ENCODE measurements at regions not wholly inside any gene's neighbourhood (a gene's known extent, or its start where the extent isn't known, plus 50 kb on each side); places are given as distances from the start of the nearest gene placed in this dataset.

GRCh38 chr9:106405871-106406435 lies 457.0 kb upstream of the ZNF462 start:
- no peak overlapping the region for H3K27ac Mint-ChIP-seq
- H3K9me3 Mint-ChIP-seq, result peaks cover 3 to 21% (median 10%) of the 10 kb centered on the region in 3 donors
- Histone ChIP-seq H3K9me3 (no peaks in the 10 kb centered on the region), H3K27me3 (replicated peaks in 1 of 2; ENCODE audit: control insufficient read depth in 2 of 2, extremely low read depth in 1 of 2, insufficient read depth in 2 of 2, low read length in 1 of 2) (no peaks in the 10 kb centered on the region), H3K36me3 (ENCODE audit: control insufficient read depth in 2 of 2, extremely low read depth in 1 of 2, insufficient read depth in 1 of 2, low read length in 1 of 2) (no peaks in the 10 kb centered on the region), H3K27ac (ENCODE audit: low read length) (no peak overlapping the region), H3K4me3 (ENCODE audit: control insufficient read depth in 1 of 2, extremely low read depth in 1 of 2, low read length in 1 of 2) (no peak overlapping the region), H3K4me1 (ENCODE audit: control insufficient read depth in 1 of 2, extremely low read depth in 1 of 2, insufficient read depth in 2 of 2, low read length in 2 of 2) (no peaks in the 10 kb centered on the region)
- WGBS (ENCODE audit: insufficient coverage), result no CpG with 5 or more reads among the region's 2 CpGs
- DNase-seq (no peak), ATAC-seq (replicated peaks in 1 of 4) (no peak)
- H3K36me3 Mint-ChIP-seq, result no peaks in the 10 kb centered on the region
- no peak overlapping the region for H3K4me3 Mint-ChIP-seq
- CTCF ChIA-PET, result no interaction called here
- no peaks in the 10 kb centered on the region for H3K27me3 Mint-ChIP-seq
- H3K4me1 Mint-ChIP-seq, result no peaks in the 10 kb centered on the region
- POLR2A ChIA-PET, result interaction anchor here in 1 of 2 donors (0.5 kb wide), 1 partner anchor 359 kb away, joined by 3 read pairs; no protein-coding TSS in a partner anchor

DNA sequence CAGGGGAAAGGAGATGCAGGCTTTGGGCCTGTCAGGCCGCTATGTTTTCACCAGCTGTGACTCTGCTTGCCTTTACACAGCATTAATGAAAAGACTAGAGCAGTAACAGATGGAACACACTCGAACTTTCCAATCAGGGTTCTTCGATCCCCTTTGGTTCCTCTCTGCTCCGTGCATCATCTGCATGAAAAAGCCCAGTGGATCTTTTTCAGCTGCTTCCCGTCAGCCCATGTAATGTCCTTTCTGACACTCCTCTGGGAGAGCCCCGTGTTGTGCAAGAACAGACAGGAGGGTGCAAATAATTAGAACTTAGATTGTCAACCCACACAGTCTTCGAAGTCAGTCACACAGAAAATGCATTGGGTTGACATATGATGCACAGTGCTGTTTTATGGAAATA lies 448.9 kb upstream of the ZNF462 start:
- 62% methylated on average over 6 of the region's 7 CpGs for WGBS (ENCODE audit: insufficient coverage)
- ATAC-seq (replicated peaks in 1 of 4), result no peak
- POLR2A ChIA-PET, result no interaction called here

DNA sequence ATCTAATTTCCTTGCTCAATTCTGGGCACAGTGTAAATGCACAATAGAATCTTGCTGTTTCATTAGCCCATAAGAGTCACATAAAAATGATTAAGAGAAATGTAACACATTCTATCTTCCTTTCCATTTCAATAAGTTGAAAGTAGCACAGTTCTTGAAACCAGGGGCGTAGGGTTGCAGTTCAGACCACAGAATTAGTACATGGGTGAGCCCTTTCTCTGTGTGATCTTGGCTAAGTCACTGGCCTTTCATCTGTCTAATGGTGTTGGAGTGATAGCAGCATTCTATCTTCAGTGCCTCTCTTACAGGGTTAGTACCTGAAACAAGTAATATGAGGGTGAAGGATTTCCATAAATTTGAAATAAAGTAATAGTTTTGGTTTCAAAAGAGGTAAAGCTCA lies 445.3 kb upstream of the ZNF462 start:
- Mint-ChIP-seq H3K4me1 (no peaks in the 10 kb centered on the region), H3K9me3 (peaks cover 6 to 30% (median 11%) of the 10 kb centered on the region in 3 donors), H3K27me3 (no peaks in the 10 kb centered on the region), H3K4me3 (no peak overlapping the region), H3K36me3 (no peaks in the 10 kb centered on the region), H3K27ac (no peak overlapping the region)
- CTCF ChIA-PET, result no interaction called here
- DNase-seq (no peak), ATAC-seq (replicated peaks in 1 of 4) (no peak)
- no CpG with 5 or more reads among the region's 1 CpG for WGBS (ENCODE audit: insufficient coverage)
- no peaks in the 10 kb centered on the region for H3K36me3 ChIP-seq (ENCODE audit: control insufficient read depth in 2 of 2, extremely low read depth in 1 of 2, insufficient read depth in 1 of 2, low read length in 1 of 2)
- H3K4me1 ChIP-seq (ENCODE audit: control insufficient read depth in 1 of 2, extremely low read depth in 1 of 2, insufficient read depth in 2 of 2, low read length in 2 of 2), result peaks cover 0 to 4% of the 10 kb centered on the region in 2 experiments
- H3K27me3 ChIP-seq (replicated peaks in 1 of 2; ENCODE audit: control insufficient read depth in 2 of 2, extremely low read depth in 1 of 2, insufficient read depth in 2 of 2, low read length in 1 of 2), result no peaks in the 10 kb centered on the region
- no peak overlapping the region for H3K4me3 ChIP-seq (ENCODE audit: control insufficient read depth in 1 of 2, extremely low read depth in 1 of 2, low read length in 1 of 2)
- POLR2A ChIA-PET, result no interaction called here
- no peak overlapping the region for H3K27ac ChIP-seq (ENCODE audit: low read length)
- no peaks in the 10 kb centered on the region for H3K9me3 ChIP-seq

More for the DNA sequence above, 448.9 kb upstream of the ZNF462 start:
- Mint-ChIP-seq H3K9me3 (peaks cover 6 to 23% (median 9%) of the 10 kb centered on the region in 3 donors), H3K27me3 (no peaks in the 10 kb centered on the region), H3K36me3 (no peaks in the 10 kb centered on the region), H3K27ac (no peak overlapping the region), H3K4me1 (no peaks in the 10 kb centered on the region), H3K4me3 (no peak overlapping the region)
- Histone ChIP-seq H3K36me3 (ENCODE audit: control insufficient read depth in 2 of 2, extremely low read depth in 1 of 2, insufficient read depth in 1 of 2, low read length in 1 of 2) (no peaks in the 10 kb centered on the region), H3K9me3 (no peaks in the 10 kb centered on the region), H3K27me3 (replicated peaks in 1 of 2; ENCODE audit: control insufficient read depth in 2 of 2, extremely low read depth in 1 of 2, insufficient read depth in 2 of 2, low read length in 1 of 2) (no peaks in the 10 kb centered on the region), H3K27ac (ENCODE audit: low read length) (no peak overlapping the region), H3K4me3 (ENCODE audit: control insufficient read depth in 1 of 2, extremely low read depth in 1 of 2, low read length in 1 of 2) (no peak overlapping the region), H3K4me1 (ENCODE audit: control insufficient read depth in 1 of 2, extremely low read depth in 1 of 2, insufficient read depth in 2 of 2, low read length in 2 of 2) (no peaks in the 10 kb centered on the region)
- CTCF ChIA-PET, result no interaction called here
- DNase-seq, result no peak

DNA sequence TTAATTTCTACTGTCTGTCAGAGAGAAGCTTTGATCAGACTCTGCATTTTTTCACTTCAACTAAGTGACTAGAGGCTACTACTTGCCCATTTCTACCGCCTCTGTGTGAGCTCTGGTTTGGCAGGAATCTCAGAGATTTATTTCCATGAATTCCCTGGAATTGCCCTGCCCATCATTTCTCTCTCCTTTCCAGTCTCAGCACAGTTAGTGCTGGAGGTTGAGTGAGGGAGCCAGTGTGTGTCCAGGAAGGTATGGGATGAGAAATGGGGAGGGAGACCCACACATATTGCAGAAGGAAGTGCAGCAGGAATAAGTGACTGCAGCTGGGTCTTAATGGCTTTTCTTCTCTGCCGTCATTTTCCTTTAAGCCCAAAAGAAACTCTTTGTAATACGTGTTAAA lies 443.1 kb upstream of the ZNF462 start:
- no CpG with 5 or more reads among the region's 3 CpGs for WGBS (ENCODE audit: insufficient coverage)
- peaks cover 0 to 4% of the 10 kb centered on the region in 2 experiments for H3K4me1 ChIP-seq (ENCODE audit: control insufficient read depth in 1 of 2, extremely low read depth in 1 of 2, insufficient read depth in 2 of 2, low read length in 2 of 2)
- no peaks in the 10 kb centered on the region for H3K9me3 ChIP-seq
- ChIA-PET POLR2A (interaction anchor here in 1 of 2 donors (0.6 kb wide), 1 partner anchor 27 kb away, joined by 4 read pairs; no protein-coding TSS in a partner anchor), CTCF (interaction anchor here in 1 of 2 donors (1.0 kb wide), 1 partner anchor 13 kb away, joined by 3 read pairs; no protein-coding TSS in a partner anchor)
- no peaks in the 10 kb centered on the region for H3K36me3 ChIP-seq (ENCODE audit: control insufficient read depth in 2 of 2, extremely low read depth in 1 of 2, insufficient read depth in 1 of 2, low read length in 1 of 2)
- DNase-seq (no peak), ATAC-seq (replicated peaks in 1 of 4) (no peak)
- Mint-ChIP-seq H3K9me3 (peaks cover 6 to 24% (median 13%) of the 10 kb centered on the region in 3 donors), H3K27ac (no peak overlapping the region), H3K4me3 (no peak overlapping the region), H3K27me3 (no peaks in the 10 kb centered on the region), H3K4me1 (no peaks in the 10 kb centered on the region), H3K36me3 (no peaks in the 10 kb centered on the region)
- no peaks in the 10 kb centered on the region for H3K27me3 ChIP-seq (replicated peaks in 1 of 2; ENCODE audit: control insufficient read depth in 2 of 2, extremely low read depth in 1 of 2, insufficient read depth in 2 of 2, low read length in 1 of 2)
- H3K4me3 ChIP-seq (ENCODE audit: control insufficient read depth in 1 of 2, extremely low read depth in 1 of 2, low read length in 1 of 2), result no peak overlapping the region
- H3K27ac ChIP-seq (ENCODE audit: low read length), result no peak overlapping the region

DNA sequence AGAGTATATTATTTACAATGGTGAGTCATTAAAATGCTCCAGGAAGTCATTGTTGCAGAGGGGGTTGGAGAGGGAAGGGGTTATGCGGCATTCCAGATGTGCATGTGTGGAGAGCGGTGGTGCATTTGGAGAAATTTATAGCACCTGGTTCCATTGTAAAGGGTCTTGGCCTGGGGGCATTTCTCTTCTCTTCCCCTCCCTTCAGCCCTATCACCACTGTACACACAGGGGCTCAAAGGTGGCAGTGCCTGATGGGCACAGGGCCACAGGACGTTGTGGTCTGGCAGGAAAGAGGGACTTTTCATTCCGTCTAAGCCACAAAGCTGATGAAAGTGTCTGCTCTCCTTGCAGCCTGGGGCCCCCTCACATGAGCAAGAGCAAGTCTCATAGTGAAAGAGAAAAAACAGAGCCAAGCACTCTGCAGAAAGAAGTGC lies 442.4 kb upstream of the ZNF462 start:
- Histone ChIP-seq H3K4me3 (ENCODE audit: control insufficient read depth in 1 of 2, extremely low read depth in 1 of 2, low read length in 1 of 2) (no peak overlapping the region), H3K9me3 (no peaks in the 10 kb centered on the region), H3K27ac (ENCODE audit: low read length) (no peak overlapping the region), H3K4me1 (ENCODE audit: control insufficient read depth in 1 of 2, extremely low read depth in 1 of 2, insufficient read depth in 2 of 2, low read length in 2 of 2) (peaks cover 0 to 4% of the 10 kb centered on the region in 2 experiments), H3K27me3 (replicated peaks in 1 of 2; ENCODE audit: control insufficient read depth in 2 of 2, extremely low read depth in 1 of 2, insufficient read depth in 2 of 2, low read length in 1 of 2) (no peaks in the 10 kb centered on the region), H3K36me3 (ENCODE audit: control insufficient read depth in 2 of 2, extremely low read depth in 1 of 2, insufficient read depth in 1 of 2, low read length in 1 of 2) (no peaks in the 10 kb centered on the region)
- Mint-ChIP-seq H3K4me3 (no peak overlapping the region), H3K4me1 (no peaks in the 10 kb centered on the region), H3K9me3 (peaks cover 6 to 22% (median 13%) of the 10 kb centered on the region in 3 donors), H3K36me3 (no peaks in the 10 kb centered on the region), H3K27ac (no peak overlapping the region), H3K27me3 (no peaks in the 10 kb centered on the region)
- POLR2A ChIA-PET, result interaction anchor here in 1 of 2 donors (0.6 kb wide), 1 partner anchor 28 kb away, joined by 4 read pairs; no protein-coding TSS in a partner anchor
- DNase-seq (peak in 1 of 35 experiments; percentile 0), ATAC-seq (replicated peaks in 1 of 4) (no peak)
- WGBS (ENCODE audit: insufficient coverage), result no CpG with 5 or more reads among the region's 4 CpGs
- CTCF ChIA-PET, result interaction anchor here in 1 of 2 donors (1.0 kb wide), 1 partner anchor 12 kb away, joined by 3 read pairs; no protein-coding TSS in a partner anchor

DNA sequence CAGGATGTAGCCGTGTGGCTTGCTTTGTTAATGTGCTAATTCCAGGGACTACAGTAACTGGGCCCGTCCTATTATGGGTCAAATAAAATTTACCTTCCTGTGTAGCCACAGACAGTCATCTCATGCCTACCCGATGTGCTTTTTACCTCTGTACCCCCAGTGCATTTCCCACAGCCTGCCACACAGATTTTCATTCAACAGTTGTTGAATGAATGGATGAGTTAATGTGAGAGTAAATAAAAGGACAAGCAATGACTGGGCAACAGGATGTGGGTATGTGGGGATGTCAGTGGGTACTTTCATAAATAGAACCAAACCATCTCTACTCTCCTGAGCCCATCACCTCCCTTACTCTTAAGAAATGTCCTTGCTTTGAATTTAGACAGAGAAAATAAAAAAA lies 441.2 kb upstream of the ZNF462 start:
- no CpG with 5 or more reads among the region's 3 CpGs for WGBS (ENCODE audit: insufficient coverage)
- H3K4me3 Mint-ChIP-seq, result no peak overlapping the region
- ATAC-seq (replicated peaks in 1 of 4) (no peak), DNase-seq (no peak)
- Histone ChIP-seq H3K4me3 (ENCODE audit: control insufficient read depth in 1 of 2, extremely low read depth in 1 of 2, low read length in 1 of 2) (no peak overlapping the region), H3K4me1 (ENCODE audit: control insufficient read depth in 1 of 2, extremely low read depth in 1 of 2, insufficient read depth in 2 of 2, low read length in 2 of 2) (peaks cover 0 to 4% of the 10 kb centered on the region in 2 experiments), H3K36me3 (ENCODE audit: control insufficient read depth in 2 of 2, extremely low read depth in 1 of 2, insufficient read depth in 1 of 2, low read length in 1 of 2) (no peaks in the 10 kb centered on the region), H3K27ac (ENCODE audit: low read length) (no peak overlapping the region), H3K9me3 (no peaks in the 10 kb centered on the region), H3K27me3 (replicated peaks in 1 of 2; ENCODE audit: control insufficient read depth in 2 of 2, extremely low read depth in 1 of 2, insufficient read depth in 2 of 2, low read length in 1 of 2) (no peaks in the 10 kb centered on the region)
- no peaks in the 10 kb centered on the region for H3K27me3 Mint-ChIP-seq
- H3K36me3 Mint-ChIP-seq, result no peaks in the 10 kb centered on the region
- H3K4me1 Mint-ChIP-seq, result no peaks in the 10 kb centered on the region
- H3K27ac Mint-ChIP-seq, result no peak overlapping the region
- CTCF ChIA-PET, result no interaction called here
- H3K9me3 Mint-ChIP-seq, result peaks cover 3 to 15% (median 15%) of the 10 kb centered on the region in 3 donors
- POLR2A ChIA-PET, result no interaction called here

Data from T-cell (primary cell).